CD4-positive, CD25-positive, alpha-beta regulatory T cell (primary cell): ENCODE measurements at regions not wholly inside any gene's neighbourhood (a gene's known extent, or its start where the extent isn't known, plus 50 kb on each side); places are given as distances from the start of the nearest gene placed in this dataset.
A peak's percentile ranks its signal among the peaks of the same experiment; 100 is the strongest.

Experiments used
- ATAC-seq, 2 donors: fragments of 150-1000 bp; cut with Tn5 transposase; one replicate each; pipeline ENCODE4 v1.10.0; 2021; ENCODE audit warnings: low read depth in 2 of 2, moderate number of reproducible peaks in 2 of 2, moderate library complexity in 1 of 2
- DNase-seq, 3 donors: peaks; one replicate each; pipeline versions ENCODE4 v3.0.0 to v3.0.0-alpha.2; 2012 to 2022; ENCODE audit warnings: mixed read lengths in 1 of 3
- H3K27ac ChIP-seq: one replicate; pipeline ENCODE4 v1.7.0; 2013; ENCODE audit warnings: mild to moderate bottlenecking, low read length; ENCODE audit not compliant: insufficient read depth, poor library complexity, severe bottlenecking
- H3K27me3 ChIP-seq: one replicate; pipeline ENCODE4 v1.7.0; 2013; ENCODE audit warnings: low read length; ENCODE audit not compliant: control insufficient read depth, insufficient read depth
- H3K36me3 ChIP-seq: one replicate; pipeline ENCODE4 v1.7.0; 2013; ENCODE audit warnings: mild to moderate bottlenecking, low read length, moderate library complexity; ENCODE audit not compliant: control insufficient read depth, insufficient read depth
- H3K4me1 ChIP-seq: 2 replicates; pipeline ENCODE4 v1.7.0; 2013; ENCODE audit warnings: mild to moderate bottlenecking, low read length; ENCODE audit not compliant: insufficient read depth, control insufficient read depth, poor library complexity, severe bottlenecking
- H3K4me3 ChIP-seq: one replicate; pipeline ENCODE4 v1.7.0; 2013; ENCODE audit warnings: low read depth, mild to moderate bottlenecking, low read length, moderate library complexity
- H3K9me3 ChIP-seq, 2 experiments: 1 replicate in 1 of 2; 2 replicates in 1 of 2; pipeline ENCODE4 v1.7.0; 2013; ENCODE audit warnings: low read length in 2 of 2, mild to moderate bottlenecking in 1 of 2, moderate library complexity in 1 of 2; ENCODE audit not compliant: control insufficient read depth in 2 of 2
- H3K27ac Mint-ChIP-seq, 3 donors: one replicate each; pipeline ENCODE4 v1.8.0; 2020 to 2022; ENCODE audit warnings: mild to moderate bottlenecking in 3 of 3, mixed read lengths in 3 of 3, moderate library complexity in 2 of 3
- H3K27me3 Mint-ChIP-seq: one replicate; pipeline ENCODE4 v1.8.0; 2022; ENCODE audit warnings: mild to moderate bottlenecking, mixed read lengths
- H3K36me3 Mint-ChIP-seq: one replicate; pipeline ENCODE4 v1.8.0; 2020; ENCODE audit warnings: mixed read lengths
- H3K4me1 Mint-ChIP-seq, 4 donors: one replicate each; pipeline ENCODE4 v1.8.0; 2020 to 2022; ENCODE audit warnings: mixed read lengths in 4 of 4, mild to moderate bottlenecking in 1 of 4
- H3K4me3 Mint-ChIP-seq, 4 donors: one replicate each; pipeline ENCODE4 v1.8.0; 2020 to 2022; ENCODE audit warnings: mild to moderate bottlenecking in 4 of 4, mixed read lengths in 4 of 4, moderate library complexity in 3 of 4
- H3K9me3 Mint-ChIP-seq, 7 donors: one replicate each; pipeline ENCODE4 v1.8.0; 2020 to 2022; ENCODE audit warnings: mixed read lengths in 7 of 7, mild to moderate bottlenecking in 3 of 7, moderate library complexity in 2 of 7

DNA sequence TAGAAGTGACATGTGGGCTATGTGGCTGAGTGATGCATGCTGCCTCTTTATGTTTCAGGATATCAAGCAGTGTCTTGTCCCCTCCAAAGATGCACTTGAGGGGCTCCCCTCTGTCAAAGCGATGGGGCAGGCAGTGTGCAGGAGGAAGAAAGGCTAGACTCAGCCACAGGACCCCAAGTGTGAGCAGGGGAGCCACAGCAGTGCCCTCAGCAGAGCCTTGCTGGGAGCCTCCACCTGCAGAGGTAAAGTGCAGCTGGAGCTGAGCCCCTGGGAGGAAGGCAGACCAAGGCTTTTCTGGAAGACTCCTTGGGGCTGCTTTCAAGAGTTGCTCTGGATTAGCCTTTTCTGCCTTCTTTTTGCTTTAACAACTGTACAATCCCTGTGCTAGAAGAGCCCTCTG, 247.3 kb downstream of the DLEU7 start:
- Mint-ChIP-seq H3K4me1 (peaks cover 10 to 58% (median 35%) of the 10 kb centered on the region in 4 donors), H3K9me3 (no peaks in the 10 kb centered on the region), H3K36me3 (no peaks in the 10 kb centered on the region), H3K27me3 (no peaks in the 10 kb centered on the region), H3K4me3 (no peak overlapping the region), H3K27ac (peak overlapping the region in 2 of 3 donors; percentile 73 to 87)
- DNase-seq = no peak
- Histone ChIP-seq H3K4me3 (no peak overlapping the region), H3K4me1 (peaks cover 47% of the 10 kb centered on the region), H3K36me3 (no peaks in the 10 kb centered on the region), H3K27ac (no peak overlapping the region), H3K9me3 (no peaks in the 10 kb centered on the region), H3K27me3 (no peaks in the 10 kb centered on the region)
- no peak for ATAC-seq

DNA sequence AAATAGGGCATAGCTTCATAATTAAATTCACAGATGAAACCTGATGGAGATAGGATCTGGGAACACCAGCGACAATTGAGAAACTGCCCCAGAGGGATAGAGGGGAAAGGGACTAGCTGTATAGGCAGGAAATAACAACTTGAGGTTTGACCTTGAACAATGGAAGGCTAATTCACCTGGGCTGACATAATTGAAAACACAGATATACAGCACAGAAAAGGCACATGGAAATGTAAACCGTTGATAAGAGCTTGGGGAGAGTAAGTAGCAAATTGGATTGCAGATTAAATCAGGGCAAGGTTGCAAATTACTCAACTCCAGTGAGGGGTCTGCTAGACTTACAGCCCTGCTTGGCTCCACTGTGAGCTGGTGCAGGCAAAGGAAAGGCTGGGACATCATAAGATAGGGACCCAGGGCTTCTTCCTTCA, 246.7 kb downstream of the DLEU7 start:
- H3K27ac Mint-ChIP-seq = peak overlapping the region in 2 of 3 donors; percentile 35 to 73

DNA sequence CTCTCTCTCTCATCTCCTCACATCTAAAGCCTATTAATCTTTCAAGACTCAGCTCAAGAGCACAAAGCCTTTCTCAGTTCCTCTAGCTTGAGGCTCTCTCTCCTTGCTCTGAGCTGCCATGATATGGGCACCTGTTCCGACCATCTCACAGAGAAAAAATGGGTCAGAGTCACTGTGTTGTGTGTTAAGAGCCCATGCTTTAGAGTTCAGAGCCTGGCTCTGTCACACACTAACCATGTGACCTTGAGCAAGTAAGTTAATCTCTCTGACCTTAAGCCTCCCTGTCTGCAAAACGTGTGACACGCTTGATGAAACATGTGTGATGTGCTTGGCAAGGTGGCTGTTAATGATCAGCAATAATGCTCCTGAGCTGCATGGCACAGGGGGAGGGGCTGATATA, 245.2 kb downstream of the DLEU7 start:
- no peaks in the 10 kb centered on the region for H3K9me3 ChIP-seq
- Mint-ChIP-seq H3K27me3 (peaks cover 2% of the 10 kb centered on the region), H3K4me1 (peaks cover 7 to 47% (median 26%) of the 10 kb centered on the region in 4 donors), H3K9me3 (no peaks in the 10 kb centered on the region), H3K27ac (peak overlapping the region in 2 of 3 donors; percentile 76 to 88), H3K4me3 (no peak overlapping the region), H3K36me3 (no peaks in the 10 kb centered on the region)
- H3K4me3 ChIP-seq = no peak overlapping the region
- peaks cover 37% of the 10 kb centered on the region for H3K4me1 ChIP-seq
- DNase-seq (no peak), ATAC-seq (no peak)
- no peaks in the 10 kb centered on the region for H3K36me3 ChIP-seq
- H3K27ac ChIP-seq = no peak overlapping the region
- H3K27me3 ChIP-seq = no peaks in the 10 kb centered on the region

More for the DNA sequence above, 246.7 kb downstream of the DLEU7 start:
- Mint-ChIP-seq H3K36me3 (no peaks in the 10 kb centered on the region), H3K4me3 (peak overlapping the region in 1 of 4 donors; percentile 54), H3K9me3 (no peaks in the 10 kb centered on the region), H3K4me1 (peaks cover 10 to 55% (median 35%) of the 10 kb centered on the region in 4 donors), H3K27me3 (no peaks in the 10 kb centered on the region)
- DNase-seq (no peak), ATAC-seq (no peak)
- no peak overlapping the region for H3K27ac ChIP-seq
- no peaks in the 10 kb centered on the region for H3K27me3 ChIP-seq
- no peaks in the 10 kb centered on the region for H3K36me3 ChIP-seq
- no peak overlapping the region for H3K4me3 ChIP-seq
- no peaks in the 10 kb centered on the region for H3K9me3 ChIP-seq
- peaks cover 47% of the 10 kb centered on the region for H3K4me1 ChIP-seq

DNA sequence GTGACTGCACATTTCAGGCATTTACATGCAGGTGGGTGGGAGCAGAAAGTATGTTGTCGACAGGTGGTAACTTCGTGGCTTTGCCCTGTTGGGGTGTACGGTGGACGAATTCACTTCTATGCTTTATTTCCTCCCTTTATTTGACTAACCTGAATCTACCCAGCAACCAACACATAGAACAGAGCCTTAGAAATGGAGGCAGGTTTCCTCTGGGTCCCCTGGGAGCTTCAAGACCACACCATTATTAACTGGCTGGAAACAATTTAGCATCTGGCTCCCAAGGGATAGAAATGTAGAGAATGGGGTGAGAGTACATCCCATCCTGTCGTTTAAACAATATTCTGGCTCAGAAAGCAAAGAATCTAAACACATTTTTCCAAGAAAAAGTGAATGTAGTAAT, 244.4 kb downstream of the DLEU7 start:
- Mint-ChIP-seq H3K27ac (no peak overlapping the region), H3K4me3 (no peak overlapping the region), H3K4me1 (peaks cover 5 to 40% (median 22%) of the 10 kb centered on the region in 4 donors), H3K9me3 (peaks cover 0 to 4% (median 0%) of the 10 kb centered on the region in 7 donors), H3K27me3 (peaks cover 9% of the 10 kb centered on the region), H3K36me3 (no peaks in the 10 kb centered on the region)
- Histone ChIP-seq H3K27ac (no peak overlapping the region), H3K27me3 (no peaks in the 10 kb centered on the region), H3K4me3 (no peak overlapping the region), H3K36me3 (no peaks in the 10 kb centered on the region), H3K9me3 (no peaks in the 10 kb centered on the region), H3K4me1 (peaks cover 30% of the 10 kb centered on the region)
- DNase-seq = no peak
- ATAC-seq = no peak

DNA sequence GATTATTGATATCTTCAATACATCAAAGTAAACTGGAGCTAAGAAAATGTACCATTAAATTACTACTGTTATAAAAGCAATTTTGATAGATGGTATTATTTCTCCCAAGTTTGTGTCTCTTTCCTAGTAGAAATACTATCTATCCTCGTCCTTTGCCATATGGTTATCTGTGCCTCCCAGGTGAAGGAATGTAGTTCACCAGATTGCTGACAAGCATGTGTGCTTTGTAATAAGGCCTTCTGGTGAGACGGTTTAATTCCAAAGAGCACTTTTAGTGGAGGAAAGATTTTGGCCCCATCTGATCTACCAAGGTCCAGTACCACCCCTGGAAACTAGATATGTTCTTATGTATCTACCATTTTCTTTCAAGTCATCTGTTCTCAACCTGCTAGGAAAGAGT, 243.6 kb downstream of the DLEU7 start:
- H3K4me3 Mint-ChIP-seq = no peak overlapping the region
- H3K4me1 Mint-ChIP-seq = peaks cover 5 to 32% (median 19%) of the 10 kb centered on the region in 4 donors
- no peaks in the 10 kb centered on the region for H3K9me3 ChIP-seq
- peak overlapping the region in 1 of 3 donors; percentile 26 for H3K27ac Mint-ChIP-seq
- H3K27me3 Mint-ChIP-seq = peaks cover 14% of the 10 kb centered on the region
- H3K36me3 Mint-ChIP-seq = no peaks in the 10 kb centered on the region
- no peak overlapping the region for H3K4me3 ChIP-seq
- no peaks in the 10 kb centered on the region for H3K27me3 ChIP-seq
- H3K4me1 ChIP-seq = peaks cover 22% of the 10 kb centered on the region
- no peak for DNase-seq
- ATAC-seq = no peak
- no peak overlapping the region for H3K27ac ChIP-seq
- no peaks in the 10 kb centered on the region for H3K36me3 ChIP-seq
- peaks cover 0 to 4% (median 0%) of the 10 kb centered on the region in 7 donors for H3K9me3 Mint-ChIP-seq

DNA sequence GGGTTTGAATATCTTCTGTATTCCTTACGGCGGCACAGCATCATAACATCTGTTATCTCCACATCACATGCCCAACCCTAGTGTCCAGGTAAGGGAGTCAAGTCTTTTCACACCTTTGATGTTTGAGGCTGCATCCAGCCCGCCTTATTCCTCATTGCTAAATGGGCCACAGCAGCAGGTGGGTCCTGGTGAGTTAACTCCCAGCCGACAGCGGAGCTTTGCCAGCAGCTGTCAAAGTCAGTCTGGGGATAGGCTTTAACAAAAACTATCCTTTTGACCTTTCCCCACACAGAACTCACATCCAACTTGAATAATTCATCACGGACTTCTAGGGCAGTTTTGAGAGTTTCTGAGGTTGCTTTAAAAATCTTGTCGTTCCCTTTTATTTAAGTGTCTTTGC, 235.1 kb downstream of the DLEU7 start:
- no peak for ATAC-seq
- Mint-ChIP-seq H3K4me3 (no peak overlapping the region), H3K4me1 (peaks cover 0 to 13% (median under 1%) of the 10 kb centered on the region in 4 donors), H3K9me3 (peaks cover 0 to 5% (median 1%) of the 10 kb centered on the region in 7 donors), H3K27ac (no peak overlapping the region), H3K27me3 (peaks cover 40% of the 10 kb centered on the region), H3K36me3 (no peaks in the 10 kb centered on the region)
- H3K36me3 ChIP-seq = no peaks in the 10 kb centered on the region
- H3K4me3 ChIP-seq = no peak overlapping the region
- no peaks in the 10 kb centered on the region for H3K4me1 ChIP-seq
- no peak overlapping the region for H3K27ac ChIP-seq
- no peak for DNase-seq
- peaks cover 3% of the 10 kb centered on the region for H3K27me3 ChIP-seq
- no peaks in the 10 kb centered on the region for H3K9me3 ChIP-seq

DNA sequence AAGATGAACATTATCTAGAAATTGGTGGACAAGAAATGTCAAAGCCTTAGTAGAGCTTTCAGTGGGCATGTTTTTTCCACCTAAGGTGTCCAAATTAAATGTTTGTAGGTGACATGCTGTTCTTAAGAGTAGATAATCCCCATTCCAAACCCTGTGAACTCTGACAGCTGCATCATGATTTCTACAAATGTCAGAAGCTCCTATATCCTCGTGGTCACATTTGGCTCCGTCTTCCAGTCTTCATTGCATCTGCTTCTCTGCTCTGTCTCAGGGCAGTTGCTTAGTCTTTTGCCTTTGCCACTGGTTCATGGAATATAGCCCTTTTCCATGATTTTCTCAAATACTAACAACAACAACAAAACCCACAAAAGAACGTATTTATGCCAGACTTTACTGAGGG, 234.5 kb downstream of the DLEU7 start:
- H3K27me3 ChIP-seq = peaks cover 3% of the 10 kb centered on the region
- no peaks in the 10 kb centered on the region for H3K9me3 ChIP-seq
- H3K36me3 ChIP-seq = no peaks in the 10 kb centered on the region
- H3K4me3 Mint-ChIP-seq = no peak overlapping the region
- H3K4me1 ChIP-seq = no peaks in the 10 kb centered on the region
- no peak overlapping the region for H3K4me3 ChIP-seq
- H3K27me3 Mint-ChIP-seq = peaks cover 34% of the 10 kb centered on the region
- DNase-seq (no peak), ATAC-seq (no peak)
- H3K4me1 Mint-ChIP-seq = peaks cover 0 to 13% (median under 1%) of the 10 kb centered on the region in 4 donors
- no peak overlapping the region for H3K27ac Mint-ChIP-seq
- no peaks in the 10 kb centered on the region for H3K36me3 Mint-ChIP-seq
- peaks cover 0 to 5% (median 0%) of the 10 kb centered on the region in 7 donors for H3K9me3 Mint-ChIP-seq
- no peak overlapping the region for H3K27ac ChIP-seq

DNA sequence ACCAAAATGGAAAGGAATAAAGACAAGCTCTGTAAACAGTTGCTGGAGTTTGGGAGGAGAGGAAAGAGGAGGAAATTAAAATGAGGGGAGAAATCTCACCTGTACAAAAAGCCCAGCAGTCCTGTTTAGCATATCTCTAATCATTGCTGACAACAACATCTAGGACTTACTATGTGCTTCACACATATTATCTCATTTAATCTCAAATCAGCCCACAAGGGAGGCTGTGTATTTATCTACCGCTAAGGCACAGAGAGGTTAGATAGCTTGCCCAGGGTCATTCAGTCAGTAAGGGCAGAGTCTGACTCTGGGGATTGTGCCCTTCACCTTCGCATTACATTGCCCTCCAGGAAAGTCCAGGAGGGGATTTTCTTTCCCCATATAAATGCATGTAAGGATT, 233.3 kb downstream of the DLEU7 start:
- Histone ChIP-seq H3K36me3 (no peaks in the 10 kb centered on the region), H3K9me3 (no peaks in the 10 kb centered on the region), H3K4me3 (no peak overlapping the region), H3K27ac (no peak overlapping the region), H3K27me3 (peaks cover 3% of the 10 kb centered on the region), H3K4me1 (no peaks in the 10 kb centered on the region)
- ATAC-seq (no peak), DNase-seq (no peak)
- Mint-ChIP-seq H3K27ac (no peak overlapping the region), H3K4me1 (peaks cover 0 to 13% (median 0%) of the 10 kb centered on the region in 4 donors), H3K36me3 (no peaks in the 10 kb centered on the region), H3K27me3 (peaks cover 34% of the 10 kb centered on the region), H3K4me3 (no peak overlapping the region), H3K9me3 (peaks cover 0 to 5% (median 0%) of the 10 kb centered on the region in 7 donors)
